Smooth muscle cell (in vitro differentiated cells): ENCODE measurements at regions not wholly inside any gene's neighbourhood (a gene's known extent, or its start where the extent isn't known, plus 50 kb on each side); places are given as distances from the start of the nearest gene placed in this dataset.

ENCODE experiments used
- DNase-seq: peaks from one replicate; lab custom pipeline; 2025; ENCODE audit not compliant: unreplicated experiment; lab: John Stamatoyannopoulos, UW
- H2AFZ ChIP-seq: fragments of 200-600 bp; sonication (generic); 2 replicates; pipeline ENCODE4 v1.6.0; 2016; ENCODE audit warnings: antibody characterized with exemption, low read depth, mild to moderate bottlenecking
- H3F3A ChIP-seq: fragments of 200-600 bp; sonication (generic); 2 replicates; pipeline ENCODE4 v1.6.0; 2017; ENCODE audit warnings: antibody characterized with exemption, low read depth
- H3K27ac ChIP-seq: fragments of 200-600 bp; sonication (generic); 2 replicates; pipeline ENCODE4 v1.5.1; 2016; ENCODE audit warnings: low read depth, mild to moderate bottlenecking
- H3K27me3 ChIP-seq: fragments of 200-600 bp; sonication (generic); 2 replicates; pipeline ENCODE4 v1.6.1; 2016; ENCODE audit warnings: low read depth, mild to moderate bottlenecking
- H3K36me3 ChIP-seq: fragments of 200-600 bp; sonication (generic); 2 replicates; pipeline ENCODE4 v1.5.1; 2016; ENCODE audit warnings: low read depth
- H3K4me1 ChIP-seq: fragments of 200-600 bp; sonication (generic); 2 replicates; pipeline ENCODE4 v1.5.1; 2016; ENCODE audit warnings: low read depth
- H3K4me2 ChIP-seq: fragments of 200-600 bp; sonication (generic); 2 replicates; pipeline ENCODE4 v1.6.0; 2016; ENCODE audit warnings: mild to moderate bottlenecking
- H3K4me3 ChIP-seq: fragments of 200-600 bp; sonication (generic); 2 replicates; pipeline ENCODE4 v1.5.1; 2016; ENCODE audit warnings: mild to moderate bottlenecking
- H3K79me2 ChIP-seq: fragments of 200-600 bp; sonication (generic); 2 replicates; pipeline ENCODE4 v1.6.0; 2016; ENCODE audit warnings: low read depth, mild to moderate bottlenecking
- H3K9ac ChIP-seq: fragments of 200-600 bp; sonication (generic); 2 replicates; pipeline ENCODE4 v1.6.0; 2016; ENCODE audit warnings: low read depth
- H3K9me3 ChIP-seq: fragments of 200-600 bp; sonication (generic); replicated peaks from 2 replicates; pipeline ENCODE4 v1.5.1; 2016; ENCODE audit warnings: low read depth
- H4K20me1 ChIP-seq: fragments of 200-600 bp; sonication (generic); 2 replicates; pipeline ENCODE4 v1.6.0; 2016; ENCODE audit warnings: low read depth
- WGBS: methylation state at CpG from one replicate; pipeline ENCODE4 v1.1.7; 2016; ENCODE audit warnings: low lambda C conversion rate; 5-methylcytosine and 5-hydroxymethylcytosine counted together
- TF ChIP-seq, protein P1 (sequence below): fragments of 200-600 bp; sonication (generic); IDR thresholded peaks from 2 replicates; pipeline ENCODE4 v1.5.1; 2017; ENCODE audit warnings: borderline replicate concordance, mild to moderate bottlenecking, antibody characterized with exemption; ENCODE audit not compliant: insufficient read depth, poor library complexity, severe bottlenecking

DNA sequence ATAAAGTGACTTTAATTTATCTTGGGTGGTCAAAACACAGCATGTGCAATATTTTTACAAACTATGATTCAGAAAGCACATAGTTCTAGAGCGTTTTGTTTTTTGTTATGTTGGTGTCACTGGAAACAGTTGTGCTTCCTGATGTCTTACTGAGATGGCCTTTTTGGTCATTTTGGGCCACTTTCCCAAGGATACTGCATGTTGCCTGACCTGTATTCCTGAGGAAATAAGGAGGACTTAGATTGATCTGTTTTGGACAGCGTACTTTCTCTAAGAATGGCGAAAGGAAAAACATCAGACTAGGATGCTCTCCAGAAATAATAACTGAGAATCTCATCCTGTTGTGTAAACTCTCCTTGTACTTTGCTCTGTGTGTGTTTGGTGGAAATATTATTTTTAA is 451.2 kb downstream of the USP25 start:
- no peak for DNase-seq
- no peak overlapping the region for H3K27ac ChIP-seq
- H3F3A ChIP-seq: no peaks in the 10 kb centered on the region
- H3K4me1 ChIP-seq: no peaks in the 10 kb centered on the region
- no peaks in the 10 kb centered on the region for H3K9me3 ChIP-seq
- no peaks in the 10 kb centered on the region for H3K36me3 ChIP-seq
- no peak overlapping the region for H3K4me3 ChIP-seq
- 83% methylated on average over 3 of the region's 3 CpGs for WGBS
- H2AFZ ChIP-seq: no peak overlapping the region
- TF ChIP-seq, protein P1, sequence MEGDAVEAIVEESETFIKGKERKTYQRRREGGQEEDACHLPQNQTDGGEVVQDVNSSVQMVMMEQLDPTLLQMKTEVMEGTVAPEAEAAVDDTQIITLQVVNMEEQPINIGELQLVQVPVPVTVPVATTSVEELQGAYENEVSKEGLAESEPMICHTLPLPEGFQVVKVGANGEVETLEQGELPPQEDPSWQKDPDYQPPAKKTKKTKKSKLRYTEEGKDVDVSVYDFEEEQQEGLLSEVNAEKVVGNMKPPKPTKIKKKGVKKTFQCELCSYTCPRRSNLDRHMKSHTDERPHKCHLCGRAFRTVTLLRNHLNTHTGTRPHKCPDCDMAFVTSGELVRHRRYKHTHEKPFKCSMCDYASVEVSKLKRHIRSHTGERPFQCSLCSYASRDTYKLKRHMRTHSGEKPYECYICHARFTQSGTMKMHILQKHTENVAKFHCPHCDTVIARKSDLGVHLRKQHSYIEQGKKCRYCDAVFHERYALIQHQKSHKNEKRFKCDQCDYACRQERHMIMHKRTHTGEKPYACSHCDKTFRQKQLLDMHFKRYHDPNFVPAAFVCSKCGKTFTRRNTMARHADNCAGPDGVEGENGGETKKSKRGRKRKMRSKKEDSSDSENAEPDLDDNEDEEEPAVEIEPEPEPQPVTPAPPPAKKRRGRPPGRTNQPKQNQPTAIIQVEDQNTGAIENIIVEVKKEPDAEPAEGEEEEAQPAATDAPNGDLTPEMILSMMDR: no peak
- no peaks in the 10 kb centered on the region for H3K27me3 ChIP-seq
- no peak overlapping the region for H3K4me2 ChIP-seq
- no peaks in the 10 kb centered on the region for H3K79me2 ChIP-seq
- no peaks in the 10 kb centered on the region for H4K20me1 ChIP-seq
- no peak overlapping the region for H3K9ac ChIP-seq

DNA sequence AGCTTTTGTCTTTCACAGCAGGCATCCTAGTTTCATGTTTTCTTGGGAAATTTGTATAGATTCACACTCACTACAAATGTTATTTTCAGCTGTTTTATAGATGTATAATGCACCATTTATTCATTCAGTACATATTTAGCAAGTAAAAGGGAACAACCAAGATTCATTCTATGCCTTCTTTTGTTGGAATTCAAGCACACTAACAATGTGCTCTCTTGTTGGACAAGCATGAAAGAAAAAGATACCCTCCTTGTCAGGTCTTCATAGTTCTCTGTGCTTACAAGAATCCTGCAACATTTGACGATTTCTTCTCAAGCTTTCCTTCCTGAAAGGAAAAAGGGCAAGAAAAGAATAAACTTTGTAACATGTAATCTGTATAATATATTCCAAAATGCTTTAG is 456.0 kb downstream of the USP25 start:
- WGBS: 94% methylated on average over 1 of the region's 1 CpG
- DNase-seq: no peak

DNA sequence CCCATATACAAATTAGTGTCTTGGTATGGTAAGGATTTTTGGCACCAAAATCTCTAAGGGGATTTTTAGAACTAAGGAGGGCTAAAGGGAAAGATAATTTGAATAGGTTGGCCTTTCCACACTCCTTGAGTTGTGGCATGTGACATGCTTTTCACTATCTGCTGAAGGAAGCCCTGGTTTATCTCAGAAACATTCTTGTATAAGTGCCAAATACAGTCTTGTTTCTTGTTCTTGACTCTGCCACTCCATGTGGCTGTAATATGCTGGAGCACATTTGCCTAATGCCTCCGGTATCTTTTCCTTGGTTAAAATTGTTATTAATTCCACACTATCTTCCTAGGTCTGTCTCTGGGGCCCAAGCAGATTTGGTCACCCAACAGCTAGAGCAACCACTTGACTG is 457.0 kb downstream of the USP25 start:
- no peaks in the 10 kb centered on the region for H3K9me3 ChIP-seq
- no peak overlapping the region for H3K9ac ChIP-seq
- H3K27me3 ChIP-seq: no peaks in the 10 kb centered on the region
- H3K4me2 ChIP-seq: peak overlapping the region; percentile 44
- H3K36me3 ChIP-seq: no peaks in the 10 kb centered on the region
- TF ChIP-seq, protein P1: no peak
- H4K20me1 ChIP-seq: no peaks in the 10 kb centered on the region
- no peak overlapping the region for H3K4me3 ChIP-seq
- H3K79me2 ChIP-seq: no peaks in the 10 kb centered on the region
- WGBS: 32% methylated on average over 1 of the region's 1 CpG
- peak overlapping the region; percentile 30 for H2AFZ ChIP-seq
- DNase-seq: no peak
- no peaks in the 10 kb centered on the region for H3K4me1 ChIP-seq
- no peaks in the 10 kb centered on the region for H3F3A ChIP-seq
- H3K27ac ChIP-seq: no peak overlapping the region

More for the DNA sequence above, 456.0 kb downstream of the USP25 start:
- no peaks in the 10 kb centered on the region for H3K9me3 ChIP-seq
- H3F3A ChIP-seq: no peaks in the 10 kb centered on the region
- H3K4me3 ChIP-seq: no peak overlapping the region
- H3K27ac ChIP-seq: no peak overlapping the region
- no peaks in the 10 kb centered on the region for H3K4me1 ChIP-seq
- H3K27me3 ChIP-seq: no peaks in the 10 kb centered on the region
- no peak overlapping the region for H2AFZ ChIP-seq
- H4K20me1 ChIP-seq: no peaks in the 10 kb centered on the region
- TF ChIP-seq, protein P1: no peak
- H3K79me2 ChIP-seq: no peaks in the 10 kb centered on the region
- H3K36me3 ChIP-seq: no peaks in the 10 kb centered on the region
- H3K4me2 ChIP-seq: no peak overlapping the region
- no peak overlapping the region for H3K9ac ChIP-seq

DNA sequence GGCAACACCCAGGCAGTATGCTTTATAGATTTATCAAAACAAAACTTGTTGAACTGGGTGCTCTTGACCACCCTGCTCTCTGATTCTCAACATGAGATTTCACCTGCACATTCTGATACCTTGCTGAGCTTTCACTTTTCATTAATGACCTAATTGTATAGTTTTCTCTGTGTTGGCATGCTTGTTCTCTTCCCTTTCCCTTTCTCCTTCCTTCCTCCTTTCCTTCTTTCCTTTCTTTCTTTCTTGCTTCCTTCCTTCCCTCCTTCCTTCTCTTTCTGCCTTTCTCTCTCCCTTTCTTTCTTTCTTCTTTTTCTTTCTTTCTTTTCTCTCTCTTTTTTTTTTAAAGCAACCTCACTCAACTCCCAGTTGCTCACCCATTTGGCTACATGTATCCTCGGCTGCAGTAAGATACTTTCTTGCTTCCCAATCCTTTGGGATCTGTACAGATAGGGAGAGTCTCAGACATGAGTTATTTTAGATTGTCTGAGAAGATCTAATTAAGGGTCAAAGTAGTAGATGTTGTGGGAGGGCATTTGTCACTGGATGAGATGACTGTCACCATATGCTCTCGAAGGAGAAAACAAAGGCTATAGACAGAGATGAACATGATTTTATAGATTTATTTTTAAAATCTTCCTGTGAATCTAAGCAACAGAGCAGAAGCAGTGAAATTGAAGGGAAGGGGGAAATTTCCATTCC is 458.0 kb downstream of the USP25 start:
- peak overlapping the region; percentile 13 for H2AFZ ChIP-seq
- no peaks in the 10 kb centered on the region for H3K36me3 ChIP-seq
- H3K9ac ChIP-seq: no peak overlapping the region
- H3K27me3 ChIP-seq: no peaks in the 10 kb centered on the region
- H3K4me1 ChIP-seq: no peaks in the 10 kb centered on the region
- H3K4me3 ChIP-seq: no peak overlapping the region
- no peaks in the 10 kb centered on the region for H3K9me3 ChIP-seq
- no peaks in the 10 kb centered on the region for H3K79me2 ChIP-seq
- no peak overlapping the region for H3K4me2 ChIP-seq
- no peak for DNase-seq
- no peaks in the 10 kb centered on the region for H4K20me1 ChIP-seq
- WGBS: 83% methylated on average over 2 of the region's 2 CpGs
- TF ChIP-seq, protein P1: no peak
- no peak overlapping the region for H3K27ac ChIP-seq
- no peaks in the 10 kb centered on the region for H3F3A ChIP-seq
